GM12878 (cell line): ENCODE measurements at regions not wholly inside any gene's neighbourhood (a gene's known extent, or its start where the extent isn't known, plus 50 kb on each side); places are given as distances from the start of the nearest gene placed in this dataset.
"Not testable (repeated sequence)": the region's sequence is repeated elsewhere in the genome, so short reads cannot be mapped to it uniquely, and the experiment has no call there.

ENCODE experiments used
- CTCF ChIP-seq, 3 experiments: IDR thresholded peaks in 2 of 3; conservative IDR thresholded peaks in 1 of 3; 2 replicates each; pipeline ENCODE4 v1.5.1; 2011; ENCODE audit warnings: low read depth in 3 of 3, low read length in 3 of 3, mild to moderate bottlenecking in 3 of 3, control low read depth in 2 of 3, moderate library complexity in 2 of 3, inconsistent platforms in 1 of 3, mixed read lengths in 1 of 3; ENCODE audit not compliant: control insufficient read depth in 2 of 3, insufficient read depth in 1 of 3; ENCODE audit errors: extremely low read depth in 1 of 3
- POLR2A ChIP-seq: IDR thresholded peaks from 2 replicates; pipeline ENCODE4 v1.6.1; 2011; ENCODE audit warnings: low read depth, mild to moderate bottlenecking, low read length
- WRNIP1 ChIP-seq: IDR thresholded peaks from 2 replicates; pipeline ENCODE4 v1.6.1; 2011; ENCODE audit warnings: low read depth, low read length, improper control_type of control experiment, borderline replicate concordance

DNA sequence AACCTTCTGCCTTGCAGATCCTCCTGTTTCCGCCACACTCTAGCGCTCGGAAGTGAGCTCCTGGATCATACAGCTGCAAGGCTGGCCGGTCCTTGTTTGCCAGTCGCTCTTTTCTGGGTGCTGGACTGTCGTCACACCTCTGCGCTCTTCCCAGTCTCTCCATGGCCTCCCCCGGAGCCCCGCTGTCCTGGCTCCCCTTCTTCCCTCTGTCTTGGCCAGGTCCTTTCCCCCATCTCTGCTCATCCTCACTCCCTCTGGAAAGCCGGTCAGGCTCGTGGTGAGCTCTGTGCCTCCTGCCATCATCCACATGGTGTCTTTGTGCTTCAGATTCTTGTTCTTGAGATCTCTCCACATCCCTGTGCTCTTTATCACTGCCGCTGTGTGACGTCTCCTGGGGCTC is 91.6 kb downstream of the LGALS9B start:
- TF ChIP-seq CTCF (IDR thresholded peaks at IDR 0.05 in 2 of 3, conservative IDR thresholded peaks at IDR 0.05 in 1 of 3; ENCODE audit: control insufficient read depth in 2 of 3, extremely low read depth in 1 of 3, insufficient read depth in 1 of 3, low read depth in 3 of 3, low read length in 3 of 3); WRNIP1; POLR2A: not testable (repeated sequence)
